ENCODE measurements at regions not wholly inside any gene's neighbourhood (a gene's known extent, or its start where the extent isn't known, plus 50 kb on each side); places are given as distances from the start of the nearest gene placed in this dataset.

DNA sequence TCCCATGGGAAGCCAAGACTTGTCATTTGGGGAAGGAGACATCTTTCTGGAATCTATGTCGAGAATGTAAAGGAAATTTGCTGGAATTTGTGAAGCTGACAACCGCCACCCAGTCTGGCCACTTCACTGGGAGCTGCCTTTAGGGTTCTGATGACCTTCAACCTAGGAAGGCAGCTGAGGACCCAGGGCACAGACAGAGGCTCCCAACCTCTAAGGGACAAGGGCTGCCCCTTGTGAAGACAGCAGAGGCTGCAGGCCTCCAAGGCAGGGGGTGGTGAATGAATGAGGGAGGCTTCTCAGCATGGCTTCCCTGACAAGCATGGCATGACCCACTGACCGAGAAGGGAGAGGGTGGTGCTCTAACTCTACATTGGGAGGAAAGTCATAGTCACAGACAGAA lies 128.9 kb upstream of the ASB18 start:
- H3K4me3 ChIP-seq (ENCODE audit: low read depth, low read length) = no peak overlapping the region
- WGBS (ENCODE audit: insufficient coverage) = 87% methylated on average over 3 of the region's 3 CpGs

DNA sequence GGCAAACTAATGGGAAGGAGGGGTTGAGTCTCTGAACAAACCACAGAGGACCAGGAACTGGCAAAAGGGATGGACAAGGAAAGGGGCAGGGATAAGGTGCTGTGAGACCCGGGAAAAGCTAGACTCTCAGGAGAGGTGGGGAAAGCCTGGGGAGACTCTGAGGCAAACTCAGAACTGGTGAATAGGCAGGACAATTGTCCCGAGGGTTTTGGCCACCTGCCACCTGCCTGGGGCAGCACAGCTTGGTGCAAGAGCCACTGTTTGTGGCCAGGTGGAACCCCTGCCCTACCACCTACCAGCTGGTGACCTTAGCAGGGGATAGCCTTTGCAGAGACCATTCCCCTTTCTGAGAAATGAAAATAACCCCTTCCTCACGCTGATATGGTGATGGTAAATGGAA lies 129.4 kb upstream of the ASB18 start:
- Histone ChIP-seq H3K36me3 (ENCODE audit: control insufficient read depth, insufficient read depth, low read length) (no peaks in the 10 kb centered on the region), H3K9me3 (ENCODE audit: control insufficient read depth, insufficient read depth, low read length) (no peaks in the 10 kb centered on the region), H3K27me3 (ENCODE audit: control insufficient read depth, insufficient read depth, low read length) (no peaks in the 10 kb centered on the region), H3K4me1 (ENCODE audit: control insufficient read depth, insufficient read depth, low read length) (peaks cover 3% of the 10 kb centered on the region), H3K27ac (ENCODE audit: low read depth, low read length) (no peak overlapping the region), H3K4me3 (ENCODE audit: low read depth, low read length) (no peak overlapping the region)
- WGBS (ENCODE audit: insufficient coverage) = 92% methylated on average over 2 of the region's 3 CpGs
- no peak for DNase-seq (ENCODE audit: low read depth in 4 of 6, low spot score in 6 of 6)

More for the DNA sequence above, 128.9 kb upstream of the ASB18 start:
- no peak overlapping the region for H3K27ac ChIP-seq (ENCODE audit: low read depth, low read length)
- no peaks in the 10 kb centered on the region for H3K27me3 ChIP-seq (ENCODE audit: control insufficient read depth, insufficient read depth, low read length)
- no peaks in the 10 kb centered on the region for H3K9me3 ChIP-seq (ENCODE audit: control insufficient read depth, insufficient read depth, low read length)
- H3K36me3 ChIP-seq (ENCODE audit: control insufficient read depth, insufficient read depth, low read length) = no peaks in the 10 kb centered on the region
- no peak for DNase-seq (ENCODE audit: low read depth in 4 of 6, low spot score in 6 of 6)
- H3K4me1 ChIP-seq (ENCODE audit: control insufficient read depth, insufficient read depth, low read length) = peaks cover 3% of the 10 kb centered on the region

DNA sequence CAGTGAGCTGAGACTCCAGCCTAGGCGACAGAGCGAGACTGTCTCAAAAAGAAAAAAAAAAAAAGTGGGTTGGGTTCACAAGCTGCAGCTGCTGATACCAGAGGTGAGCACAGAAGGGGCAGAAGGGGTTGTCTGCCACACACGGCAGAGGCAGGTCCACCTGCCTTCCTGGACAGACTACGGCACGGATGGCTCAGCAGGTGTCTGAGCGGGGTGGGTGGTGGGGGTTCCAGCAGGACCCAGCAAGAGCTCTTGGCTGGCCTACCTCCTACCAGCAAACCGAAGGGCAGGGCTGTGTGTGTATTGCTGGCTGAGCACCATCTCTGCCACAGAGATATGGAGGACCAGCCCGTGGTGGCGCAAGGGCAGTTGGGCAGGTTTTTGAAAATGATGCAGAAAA lies 130.4 kb upstream of the ASB18 start:
- Histone ChIP-seq H3K9me3 (ENCODE audit: control insufficient read depth, insufficient read depth, low read length) (no peaks in the 10 kb centered on the region), H3K27ac (ENCODE audit: low read depth, low read length) (no peak overlapping the region), H3K36me3 (ENCODE audit: control insufficient read depth, insufficient read depth, low read length) (peaks cover 2% of the 10 kb centered on the region), H3K4me3 (ENCODE audit: low read depth, low read length) (no peak overlapping the region), H3K4me1 (ENCODE audit: control insufficient read depth, insufficient read depth, low read length) (peaks cover 3% of the 10 kb centered on the region), H3K27me3 (ENCODE audit: control insufficient read depth, insufficient read depth, low read length) (no peaks in the 10 kb centered on the region)
- 98% methylated on average over 8 of the region's 9 CpGs for WGBS (ENCODE audit: insufficient coverage)
- no peak for DNase-seq (ENCODE audit: low read depth in 4 of 6, low spot score in 6 of 6)

DNA sequence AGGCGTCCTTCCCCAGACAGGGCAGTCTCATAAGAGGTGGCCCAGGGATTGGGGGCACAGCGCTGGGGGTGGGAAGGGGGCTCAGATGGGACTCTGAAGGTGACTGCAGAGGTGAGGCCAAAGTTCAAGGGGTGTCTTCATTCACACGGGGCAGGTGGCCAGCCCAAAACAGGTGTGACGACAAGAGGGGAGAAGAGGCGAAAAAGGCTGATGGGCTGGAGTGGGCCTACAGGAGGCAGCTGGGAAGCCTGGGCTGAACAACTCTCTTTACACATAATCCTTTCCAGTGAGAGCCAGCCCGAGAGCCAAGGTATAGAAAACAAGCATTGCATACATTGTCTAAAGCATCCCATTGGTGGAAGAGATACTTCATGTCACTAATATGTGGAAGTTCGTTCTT lies 130.9 kb upstream of the ASB18 start:
- DNase-seq (ENCODE audit: low read depth in 4 of 6, low spot score in 6 of 6) = no peak
- Histone ChIP-seq H3K36me3 (ENCODE audit: control insufficient read depth, insufficient read depth, low read length) (peaks cover 2% of the 10 kb centered on the region), H3K4me3 (ENCODE audit: low read depth, low read length) (no peak overlapping the region), H3K4me1 (ENCODE audit: control insufficient read depth, insufficient read depth, low read length) (peaks cover 3% of the 10 kb centered on the region), H3K27ac (ENCODE audit: low read depth, low read length) (no peak overlapping the region), H3K27me3 (ENCODE audit: control insufficient read depth, insufficient read depth, low read length) (no peaks in the 10 kb centered on the region), H3K9me3 (ENCODE audit: control insufficient read depth, insufficient read depth, low read length) (no peaks in the 10 kb centered on the region)
- WGBS (ENCODE audit: insufficient coverage) = 100% methylated on average over 3 of the region's 7 CpGs

DNA sequence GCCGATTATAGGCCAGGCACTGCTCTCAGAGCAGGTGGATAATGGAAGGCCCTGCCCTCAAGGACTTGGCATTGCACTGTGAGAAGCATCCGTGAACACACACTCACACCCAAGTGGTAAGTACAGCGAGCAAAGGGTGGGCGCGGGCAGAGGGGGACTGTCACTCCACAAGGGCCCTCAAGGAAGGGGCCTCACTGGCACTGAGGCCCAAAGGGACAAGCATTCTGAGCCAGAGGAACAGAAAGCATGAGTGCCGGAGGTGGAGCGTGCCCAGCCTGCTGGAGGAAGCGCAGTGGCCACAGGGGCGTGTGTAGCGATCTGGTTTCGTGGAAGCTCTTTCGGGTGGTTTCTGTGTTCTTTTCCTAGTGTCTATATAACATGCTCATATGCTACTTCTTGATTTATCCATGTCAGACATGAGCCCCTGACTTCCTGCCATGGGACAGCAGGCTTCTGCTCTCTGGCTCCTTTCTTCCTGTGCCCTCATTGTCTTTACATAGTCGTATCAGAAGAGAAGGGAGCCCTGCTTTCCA lies 132.7 kb upstream of the ASB18 start:
- Histone ChIP-seq H3K4me3 (ENCODE audit: low read depth, low read length) (no peak overlapping the region), H3K27me3 (ENCODE audit: control insufficient read depth, insufficient read depth, low read length) (no peaks in the 10 kb centered on the region), H3K36me3 (ENCODE audit: control insufficient read depth, insufficient read depth, low read length) (peaks cover 6% of the 10 kb centered on the region), H3K9me3 (ENCODE audit: control insufficient read depth, insufficient read depth, low read length) (no peaks in the 10 kb centered on the region), H3K27ac (ENCODE audit: low read depth, low read length) (no peak overlapping the region), H3K4me1 (ENCODE audit: control insufficient read depth, insufficient read depth, low read length) (peaks cover 3% of the 10 kb centered on the region)
- no peak for DNase-seq (ENCODE audit: low read depth in 4 of 6, low spot score in 6 of 6)
- WGBS (ENCODE audit: insufficient coverage) = 95% methylated on average over 12 of the region's 13 CpGs

DNA sequence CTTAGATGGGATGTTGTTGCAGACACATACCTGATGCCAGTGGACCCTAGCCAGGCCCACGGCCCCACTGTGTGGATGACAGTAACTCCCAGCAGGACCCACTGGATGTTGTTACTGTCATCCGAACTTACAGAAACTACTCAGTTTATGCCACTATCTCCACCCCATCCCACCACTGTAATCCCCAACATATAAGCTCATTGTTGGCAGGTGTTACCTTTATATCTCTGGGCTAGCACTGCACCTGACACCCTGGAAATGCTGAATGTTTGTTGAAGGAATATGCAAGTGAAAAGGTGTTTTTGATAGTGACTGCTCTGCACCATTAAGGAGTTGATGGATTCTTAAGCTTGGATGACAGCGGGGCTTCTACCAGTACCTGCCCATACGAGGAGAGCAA lies 133.5 kb upstream of the ASB18 start:
- no peak for DNase-seq (ENCODE audit: low read depth in 4 of 6, low spot score in 6 of 6)
- no peak overlapping the region for H3K27ac ChIP-seq (ENCODE audit: low read depth, low read length)
- no peaks in the 10 kb centered on the region for H3K9me3 ChIP-seq (ENCODE audit: control insufficient read depth, insufficient read depth, low read length)
- H3K4me1 ChIP-seq (ENCODE audit: control insufficient read depth, insufficient read depth, low read length) = peaks cover 3% of the 10 kb centered on the region
- H3K4me3 ChIP-seq (ENCODE audit: low read depth, low read length) = no peak overlapping the region
- WGBS (ENCODE audit: insufficient coverage) = no CpG with 5 or more reads among the region's 4 CpGs
- H3K27me3 ChIP-seq (ENCODE audit: control insufficient read depth, insufficient read depth, low read length) = no peaks in the 10 kb centered on the region
- peaks cover 6% of the 10 kb centered on the region for H3K36me3 ChIP-seq (ENCODE audit: control insufficient read depth, insufficient read depth, low read length)

DNA sequence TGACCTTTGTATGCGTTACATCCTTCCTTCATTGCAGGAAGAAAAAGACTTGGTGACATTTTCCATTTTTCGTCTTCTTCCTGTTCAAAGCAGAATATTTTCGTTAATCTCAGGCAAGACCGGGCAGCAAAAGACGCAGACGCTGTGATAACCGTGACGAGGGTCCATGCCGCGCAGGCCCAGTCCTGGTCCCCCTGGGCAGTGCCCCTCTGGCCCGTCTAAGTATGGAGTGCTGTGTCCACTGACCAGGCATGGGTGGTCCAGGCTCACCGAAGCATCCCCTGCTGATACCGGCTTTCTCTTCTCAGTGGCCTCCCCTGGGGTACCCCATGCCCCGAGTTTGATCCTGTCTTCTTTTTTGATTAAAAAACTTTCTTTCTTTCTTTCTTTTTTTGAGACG lies 135.2 kb upstream of the ASB18 start:
- H3K4me3 ChIP-seq (ENCODE audit: low read depth, low read length) = no peak overlapping the region
- DNase-seq (ENCODE audit: low read depth in 4 of 6, low spot score in 6 of 6) = no peak
- no peaks in the 10 kb centered on the region for H3K9me3 ChIP-seq (ENCODE audit: control insufficient read depth, insufficient read depth, low read length)
- peaks cover 9% of the 10 kb centered on the region for H3K36me3 ChIP-seq (ENCODE audit: control insufficient read depth, insufficient read depth, low read length)
- H3K27me3 ChIP-seq (ENCODE audit: control insufficient read depth, insufficient read depth, low read length) = no peaks in the 10 kb centered on the region
- H3K27ac ChIP-seq (ENCODE audit: low read depth, low read length) = no peak overlapping the region
- H3K4me1 ChIP-seq (ENCODE audit: control insufficient read depth, insufficient read depth, low read length) = peaks cover 3% of the 10 kb centered on the region
- WGBS (ENCODE audit: insufficient coverage) = 97% methylated on average over 14 of the region's 15 CpGs

DNA sequence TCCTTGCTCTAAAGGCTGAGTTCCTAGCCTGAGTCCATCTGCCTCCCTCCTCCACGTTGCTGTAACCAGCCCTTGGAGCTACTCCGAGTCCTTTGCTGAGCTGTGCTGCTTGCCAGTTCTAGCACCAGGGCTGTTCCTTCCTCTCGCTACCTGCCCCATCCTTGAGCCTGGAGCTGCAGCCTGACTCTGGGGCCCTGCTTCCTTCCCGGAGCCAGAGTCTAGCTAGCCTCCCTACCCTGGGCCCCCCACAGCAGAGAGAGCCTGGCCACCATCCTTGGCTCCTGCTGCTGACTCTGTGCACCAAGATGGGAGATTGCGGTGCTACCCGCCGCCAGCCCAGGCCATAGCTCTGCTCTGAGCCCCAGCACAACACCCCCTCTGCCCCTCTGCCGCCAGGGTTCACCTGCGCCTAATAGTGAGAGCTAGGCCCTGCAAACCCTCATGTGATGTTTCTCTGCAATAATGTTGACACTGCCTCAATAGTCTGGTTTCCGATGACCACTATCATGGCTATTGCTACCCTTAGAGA lies 135.9 kb upstream of the ASB18 start:
- WGBS (ENCODE audit: insufficient coverage) = 96% methylated on average over 10 of the region's 10 CpGs
- DNase-seq (ENCODE audit: low read depth in 4 of 6, low spot score in 6 of 6) = no peak
- Histone ChIP-seq H3K4me3 (ENCODE audit: low read depth, low read length) (no peak overlapping the region), H3K27me3 (ENCODE audit: control insufficient read depth, insufficient read depth, low read length) (no peaks in the 10 kb centered on the region), H3K27ac (ENCODE audit: low read depth, low read length) (no peak overlapping the region), H3K9me3 (ENCODE audit: control insufficient read depth, insufficient read depth, low read length) (no peaks in the 10 kb centered on the region), H3K4me1 (ENCODE audit: control insufficient read depth, insufficient read depth, low read length) (peaks cover 3% of the 10 kb centered on the region), H3K36me3 (ENCODE audit: control insufficient read depth, insufficient read depth, low read length) (peaks cover 9% of the 10 kb centered on the region)

DNA sequence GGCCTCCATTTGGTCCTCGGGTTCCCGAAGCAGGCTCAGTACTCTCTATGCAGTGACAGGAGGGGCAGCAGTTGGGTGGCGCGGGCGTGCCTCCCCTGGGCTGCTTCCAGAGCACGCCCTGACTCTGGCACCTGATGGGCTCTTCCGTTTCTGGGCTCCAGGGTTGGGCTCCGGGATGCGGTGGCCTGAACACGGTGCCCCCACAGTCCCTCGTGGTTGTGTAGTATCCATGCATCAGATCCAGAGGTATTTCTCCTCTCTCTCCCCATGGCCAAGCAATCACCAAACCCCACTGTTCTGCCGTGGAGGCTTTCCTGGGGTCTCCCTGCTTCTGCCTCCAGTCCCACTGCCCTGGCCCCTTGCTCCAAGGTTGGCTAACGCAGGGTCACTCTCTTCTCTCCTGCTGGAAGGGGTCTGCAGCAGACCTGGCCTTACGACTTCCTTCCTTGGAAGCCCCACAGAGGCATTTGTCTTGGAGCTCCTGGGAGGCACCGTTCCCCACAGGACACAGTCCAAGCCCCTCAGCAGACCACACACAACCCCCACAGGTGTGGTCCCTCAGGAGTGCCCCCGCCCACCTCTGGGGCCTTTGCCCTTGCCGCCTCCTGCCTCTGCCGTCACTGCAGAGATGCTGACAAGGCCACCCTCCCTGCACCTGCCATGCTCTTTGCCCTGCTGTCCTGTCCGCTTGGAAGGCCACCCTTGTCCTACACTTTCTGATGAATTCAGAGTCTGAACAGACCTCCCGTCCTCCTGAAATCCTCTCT lies 136.6 kb upstream of the ASB18 start:
- peaks cover 3% of the 10 kb centered on the region for H3K4me1 ChIP-seq (ENCODE audit: control insufficient read depth, insufficient read depth, low read length)
- H3K36me3 ChIP-seq (ENCODE audit: control insufficient read depth, insufficient read depth, low read length) = peaks cover 9% of the 10 kb centered on the region
- H3K27ac ChIP-seq (ENCODE audit: low read depth, low read length) = no peak overlapping the region
- no peaks in the 10 kb centered on the region for H3K27me3 ChIP-seq (ENCODE audit: control insufficient read depth, insufficient read depth, low read length)
- no peak for DNase-seq (ENCODE audit: low read depth in 4 of 6, low spot score in 6 of 6)
- no peaks in the 10 kb centered on the region for H3K9me3 ChIP-seq (ENCODE audit: control insufficient read depth, insufficient read depth, low read length)
- no peak overlapping the region for H3K4me3 ChIP-seq (ENCODE audit: low read depth, low read length)
- WGBS (ENCODE audit: insufficient coverage) = 92% methylated on average over 20 of the region's 20 CpGs
